Rectal smooth muscle tissue (tissue), 1 donor: ENCODE measurements at regions not wholly inside any gene's neighbourhood (a gene's known extent, or its start where the extent isn't known, plus 50 kb on each side); places are given as distances from the start of the nearest gene placed in this dataset.
"Not testable (repeated sequence)": the region's sequence is repeated elsewhere in the genome, so short reads cannot be mapped to it uniquely, and the experiment has no call there.

Source experiments
- H3K27ac ChIP-seq: one replicate; pipeline ENCODE4 v1.7.0; 2013; ENCODE audit warnings: low read depth, low read length, inconsistent platforms
- H3K27me3 ChIP-seq: one replicate; pipeline ENCODE4 v1.7.0; 2013; ENCODE audit warnings: low read length; ENCODE audit not compliant: control insufficient read depth, insufficient read depth
- H3K36me3 ChIP-seq: one replicate; pipeline ENCODE4 v1.7.0; 2013; ENCODE audit warnings: low read length; ENCODE audit not compliant: control insufficient read depth, insufficient read depth
- H3K4me1 ChIP-seq: one replicate; pipeline ENCODE4 v1.7.0; 2013; ENCODE audit warnings: low read length; ENCODE audit not compliant: control insufficient read depth, insufficient read depth
- H3K4me3 ChIP-seq: one replicate; pipeline ENCODE4 v1.7.0; 2013; ENCODE audit warnings: low read length
- H3K9ac ChIP-seq: one replicate; pipeline ENCODE4 v1.7.0; 2013; ENCODE audit warnings: low read length

- H3K4me1 ChIP-seq, H3K36me3 ChIP-seq, H3K27ac ChIP-seq: not testable (repeated sequence)
These were observed 112.2 kb upstream of the FOXD4L5 start for GRCh38 chr9:65397226-65397625.

DNA sequence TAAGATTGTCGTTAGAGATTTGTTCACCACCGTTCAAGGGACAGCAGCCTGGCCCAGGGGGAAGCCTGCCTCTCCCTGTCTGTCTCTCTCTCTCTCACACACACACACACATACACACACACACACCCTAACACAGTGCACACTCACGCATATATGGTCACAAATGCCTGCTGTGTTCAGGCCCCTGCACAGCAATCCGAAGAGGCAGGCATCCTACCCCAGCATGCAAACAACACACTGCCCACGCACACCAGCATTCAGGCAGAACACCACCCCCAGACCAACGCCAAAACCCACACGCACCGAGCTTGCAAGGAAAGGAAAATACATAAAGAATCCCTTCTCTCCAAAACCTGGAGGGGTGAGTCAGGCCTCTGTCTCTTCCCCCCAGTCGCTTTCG lies 111.6 kb upstream of the FOXD4L5 start:
- H3K36me3 ChIP-seq, H3K4me1 ChIP-seq, H3K27ac ChIP-seq, H3K4me3 ChIP-seq, H3K9ac ChIP-seq, H3K27me3 ChIP-seq: not testable (repeated sequence)

More at GRCh38 chr9:65397226-65397625, 112.2 kb upstream of the FOXD4L5 start:
- not testable (repeated sequence) for H3K9ac ChIP-seq, H3K4me3 ChIP-seq, H3K27me3 ChIP-seq

DNA sequence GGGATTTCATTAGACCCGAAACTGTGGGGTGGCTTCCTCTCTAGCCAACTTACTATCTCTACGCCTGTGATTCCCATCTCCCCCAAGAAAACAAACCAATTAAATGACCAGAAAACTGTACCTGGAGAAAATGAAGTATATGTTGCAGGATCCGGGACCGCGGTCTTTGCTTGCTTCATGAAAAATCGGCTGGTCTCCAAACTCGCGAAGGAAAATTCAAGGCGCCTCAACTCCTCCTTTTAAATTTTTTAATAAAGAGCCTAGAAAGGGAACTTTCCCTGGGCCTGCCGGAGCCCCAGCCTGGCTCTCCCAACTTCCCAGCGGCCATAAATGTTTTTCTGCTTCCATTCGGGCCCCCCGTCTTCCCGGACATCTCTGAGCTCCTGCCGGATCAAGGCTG lies 110.8 kb upstream of the FOXD4L5 start:
- H3K4me1 ChIP-seq, H3K4me3 ChIP-seq, H3K9ac ChIP-seq, H3K27me3 ChIP-seq, H3K27ac ChIP-seq, H3K36me3 ChIP-seq: not testable (repeated sequence)

GRCh38 chr9:65395121-65395520 lies 110.1 kb upstream of the FOXD4L5 start:
- not testable (repeated sequence) for H3K9ac ChIP-seq, H3K4me3 ChIP-seq, H3K4me1 ChIP-seq, H3K27ac ChIP-seq, H3K36me3 ChIP-seq, H3K27me3 ChIP-seq

DNA sequence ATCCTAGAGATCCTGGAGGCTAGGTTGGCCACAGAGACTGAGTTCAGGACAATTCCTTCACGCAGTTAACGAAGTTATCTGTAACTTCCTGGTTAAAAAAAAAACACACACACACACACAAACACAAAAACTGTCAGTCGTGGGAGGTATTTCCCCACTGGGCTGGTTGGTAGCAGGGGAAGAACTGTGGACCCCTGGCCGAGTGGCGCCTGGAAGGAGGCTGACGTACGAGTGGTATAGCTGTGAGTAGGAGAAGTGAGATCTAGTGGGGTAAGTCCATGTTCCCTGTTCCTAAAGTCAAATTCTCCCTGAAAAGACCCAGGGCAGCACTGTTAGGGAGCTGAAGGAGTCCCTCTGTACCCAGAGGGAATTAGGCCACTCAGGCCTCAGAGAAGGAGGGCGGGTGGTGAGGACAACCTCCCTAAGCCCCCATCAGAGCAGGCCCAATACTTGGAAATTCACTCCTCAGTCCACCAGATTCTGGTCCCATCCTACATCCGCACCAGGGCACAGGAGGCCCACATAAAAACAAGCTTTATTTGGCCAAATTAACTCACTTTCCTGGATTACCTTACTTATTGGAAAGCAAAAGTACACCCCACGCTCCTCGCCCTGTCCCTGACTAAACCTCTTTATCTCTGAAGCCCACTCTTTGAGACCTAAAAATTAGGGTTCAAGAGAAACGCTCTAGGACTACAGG lies 108.3 kb upstream of the FOXD4L5 start:
- H3K4me3 ChIP-seq, H3K27ac ChIP-seq, H3K27me3 ChIP-seq: not testable (repeated sequence)

GRCh38 chr9:65392611-65393010 lies 107.6 kb upstream of the FOXD4L5 start:
- not testable (repeated sequence) for H3K9ac ChIP-seq, H3K4me3 ChIP-seq, H3K27me3 ChIP-seq, H3K4me1 ChIP-seq, H3K27ac ChIP-seq, H3K36me3 ChIP-seq

More for the DNA sequence above, 108.3 kb upstream of the FOXD4L5 start:
- not testable (repeated sequence) for H3K4me1 ChIP-seq, H3K36me3 ChIP-seq, H3K9ac ChIP-seq

DNA sequence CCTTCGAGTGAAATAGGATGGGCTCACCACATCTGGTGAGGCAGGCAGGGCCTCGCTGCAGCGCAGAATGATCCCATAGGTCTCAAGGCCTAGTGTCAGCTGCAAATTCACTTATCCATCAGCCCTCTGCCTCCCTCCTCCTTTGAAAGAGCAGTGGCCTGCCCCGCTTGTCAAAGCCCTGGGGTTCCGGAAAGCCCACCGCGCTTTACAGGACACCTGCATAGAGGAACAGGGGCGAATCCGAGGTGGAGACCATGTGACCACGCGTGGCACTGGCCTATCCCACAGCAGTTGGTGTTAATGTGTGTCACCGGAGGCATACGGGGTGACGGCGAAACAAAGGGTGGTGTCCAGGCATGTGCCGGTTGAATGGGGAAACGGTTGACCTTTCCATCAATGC lies 104.7 kb upstream of the FOXD4L5 start:
- not testable (repeated sequence) for H3K4me1 ChIP-seq, H3K36me3 ChIP-seq, H3K9ac ChIP-seq, H3K27me3 ChIP-seq, H3K4me3 ChIP-seq, H3K27ac ChIP-seq

- not testable (repeated sequence) for H3K36me3 ChIP-seq, H3K4me3 ChIP-seq, H3K27ac ChIP-seq, H3K9ac ChIP-seq, H3K27me3 ChIP-seq, H3K4me1 ChIP-seq
These were observed 104.2 kb upstream of the FOXD4L5 start for GRCh38 chr9:65389216-65389615.

GRCh38 chr9:65386699-65387098 lies 101.7 kb upstream of the FOXD4L5 start:
- not testable (repeated sequence) for H3K9ac ChIP-seq, H3K27me3 ChIP-seq, H3K4me1 ChIP-seq, H3K27ac ChIP-seq, H3K36me3 ChIP-seq
- peak overlapping the region; percentile 54 for H3K4me3 ChIP-seq

- not testable (repeated sequence) for H3K27ac ChIP-seq, H3K4me1 ChIP-seq, H3K36me3 ChIP-seq, H3K27me3 ChIP-seq, H3K9ac ChIP-seq
- peak overlapping the region; percentile 48 for H3K4me3 ChIP-seq
These were observed 101.2 kb upstream of the FOXD4L5 start for GRCh38 chr9:65386191-65386590.

GRCh38 chr9:65385655-65386024 lies 100.6 kb upstream of the FOXD4L5 start:
- H3K9ac ChIP-seq, H3K4me3 ChIP-seq, H3K4me1 ChIP-seq, H3K27me3 ChIP-seq, H3K27ac ChIP-seq, H3K36me3 ChIP-seq: not testable (repeated sequence)

DNA sequence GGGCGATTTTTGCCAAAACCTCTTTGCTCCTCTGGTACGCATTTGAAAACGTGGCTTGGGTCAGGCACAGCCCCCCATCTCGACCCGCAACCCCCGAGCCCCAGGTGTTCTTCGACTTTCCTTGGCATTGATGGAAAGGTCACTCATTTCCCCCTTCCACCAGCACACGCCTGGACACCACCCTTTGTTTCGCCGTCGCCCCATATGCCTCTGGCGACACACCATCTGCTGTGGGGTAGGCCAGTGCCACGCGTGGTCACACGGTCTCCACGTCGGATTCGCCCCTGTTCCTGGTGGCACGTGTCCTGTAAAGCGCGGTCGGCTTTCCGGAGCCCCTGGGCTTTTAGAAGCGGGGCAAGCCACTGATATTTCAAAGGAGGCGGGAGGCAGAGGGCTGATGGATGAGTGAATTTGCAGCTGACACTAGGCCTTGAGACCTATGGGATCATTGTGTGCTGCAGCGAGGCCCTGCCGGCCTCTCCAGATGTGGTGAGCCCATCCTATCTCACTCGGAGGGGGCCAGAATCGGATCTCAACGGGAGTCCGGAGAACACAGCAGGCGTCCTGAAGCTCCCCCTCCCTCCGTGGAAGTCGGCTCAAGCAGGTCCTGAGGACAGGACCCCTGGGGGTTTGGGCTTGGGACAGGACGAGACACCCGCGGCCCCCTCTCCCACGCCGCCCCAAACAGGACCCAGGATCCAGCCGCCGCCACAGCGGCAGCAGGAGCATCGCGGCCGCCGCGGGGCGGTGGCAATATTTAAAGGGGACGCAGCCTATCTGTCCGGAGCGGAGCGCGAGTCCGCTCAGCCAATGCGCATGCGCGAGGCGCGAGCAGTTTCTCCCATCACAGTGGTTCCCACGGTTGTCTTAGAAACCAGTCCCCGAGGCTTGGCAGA lies 100.0 kb upstream of the FOXD4L5 start:
- H3K36me3 ChIP-seq, H3K27ac ChIP-seq, H3K4me1 ChIP-seq, H3K27me3 ChIP-seq, H3K4me3 ChIP-seq, H3K9ac ChIP-seq: not testable (repeated sequence)

DNA sequence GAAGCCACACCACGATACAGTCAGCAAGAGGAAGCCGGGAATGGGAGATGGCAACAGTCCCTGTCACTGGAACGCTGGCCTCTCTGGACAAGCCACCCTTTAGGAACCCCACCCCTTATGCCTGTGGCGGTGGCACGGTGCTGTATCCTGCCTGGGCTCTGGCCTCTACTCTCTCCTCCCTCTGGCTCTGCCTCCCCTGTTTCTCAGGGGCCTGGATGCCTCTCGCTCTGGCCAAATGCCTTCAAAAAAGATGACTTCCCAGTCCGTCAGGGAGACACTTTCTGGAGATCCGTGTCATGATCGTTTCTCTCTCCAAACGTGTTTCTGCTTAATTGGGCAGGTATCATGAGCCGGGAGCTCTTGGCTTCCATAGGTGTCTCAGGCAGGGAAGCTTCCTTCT lies 99.1 kb upstream of the FOXD4L5 start:
- not testable (repeated sequence) for H3K4me3 ChIP-seq, H3K27me3 ChIP-seq, H3K27ac ChIP-seq, H3K4me1 ChIP-seq, H3K9ac ChIP-seq, H3K36me3 ChIP-seq
